ENCODE measurements at regions not wholly inside any gene's neighbourhood (a gene's known extent, or its start where the extent isn't known, plus 50 kb on each side); places are given as distances from the start of the nearest gene placed in this dataset.

GRCh38 chr12:89129167-89129870 is 223.0 kb downstream of the DUSP6 start:
- FAIRE-seq (no peak), DNase-seq (ENCODE audit: insufficient read length, low spot score) (no peak)

GRCh38 chr12:89126712-89127111 is 225.6 kb downstream of the DUSP6 start:
- TF ChIP-seq POLR2A (IDR thresholded peaks at IDR 0.05; ENCODE audit: low read depth, low read length): no peak
- FAIRE-seq (no peak), DNase-seq (ENCODE audit: insufficient read length, low spot score) (no peak)

More at GRCh38 chr12:89129167-89129870, 223.0 kb downstream of the DUSP6 start:
- no peak for TF ChIP-seq POLR2A (IDR thresholded peaks at IDR 0.05; ENCODE audit: low read depth, low read length)

- FAIRE-seq (no peak), DNase-seq (ENCODE audit: insufficient read length, low spot score) (no peak)
- no peak for TF ChIP-seq POLR2A (IDR thresholded peaks at IDR 0.05; ENCODE audit: low read depth, low read length)
Measured at GRCh38 chr12:89122852-89123251, 229.4 kb downstream of the DUSP6 start.

- no peak for DNase-seq (ENCODE audit: insufficient read length, low spot score)
- peak; percentile 93 for FAIRE-seq
- TF ChIP-seq POLR2A (IDR thresholded peaks at IDR 0.05; ENCODE audit: low read depth, low read length): no peak
Measured at GRCh38 chr12:89117448-89118034, 234.8 kb downstream of the DUSP6 start.

GRCh38 chr12:89111964-89112363 is 240.3 kb downstream of the DUSP6 start:
- FAIRE-seq (no peak), DNase-seq (ENCODE audit: insufficient read length, low spot score) (no peak)
- TF ChIP-seq POLR2A (IDR thresholded peaks at IDR 0.05; ENCODE audit: low read depth, low read length): no peak

GRCh38 chr12:89108265-89108664 is 244.0 kb downstream of the DUSP6 start:
- DNase-seq (ENCODE audit: insufficient read length, low spot score): no peak
- no peak for TF ChIP-seq POLR2A (IDR thresholded peaks at IDR 0.05; ENCODE audit: low read depth, low read length)
- FAIRE-seq: no peak

GRCh38 chr12:89106950-89107349 is 245.4 kb downstream of the DUSP6 start:
- DNase-seq (ENCODE audit: insufficient read length, low spot score) (no peak), FAIRE-seq (no peak)

GRCh38 chr12:89105243-89105642 is 247.1 kb downstream of the DUSP6 start:
- TF ChIP-seq POLR2A (IDR thresholded peaks at IDR 0.05; ENCODE audit: low read depth, low read length): no peak
- FAIRE-seq (no peak), DNase-seq (ENCODE audit: insufficient read length, low spot score) (no peak)

More at GRCh38 chr12:89106950-89107349, 245.4 kb downstream of the DUSP6 start:
- no peak for TF ChIP-seq POLR2A (IDR thresholded peaks at IDR 0.05; ENCODE audit: low read depth, low read length)

GRCh38 chr12:89103831-89104230 is 248.5 kb downstream of the DUSP6 start:
- FAIRE-seq (no peak), DNase-seq (ENCODE audit: insufficient read length, low spot score) (no peak)
- TF ChIP-seq POLR2A (IDR thresholded peaks at IDR 0.05; ENCODE audit: low read depth, low read length): no peak

GRCh38 chr12:89101440-89101839 is 250.9 kb downstream of the DUSP6 start:
- TF ChIP-seq POLR2A (IDR thresholded peaks at IDR 0.05; ENCODE audit: low read depth, low read length): no peak
- FAIRE-seq (no peak), DNase-seq (ENCODE audit: insufficient read length, low spot score) (no peak)

- FAIRE-seq (no peak), DNase-seq (ENCODE audit: insufficient read length, low spot score) (no peak)
- TF ChIP-seq POLR2A (IDR thresholded peaks at IDR 0.05; ENCODE audit: low read depth, low read length): no peak
Measured at GRCh38 chr12:89098441-89099112, 253.7 kb downstream of the DUSP6 start.

- FAIRE-seq (no peak), DNase-seq (ENCODE audit: insufficient read length, low spot score) (no peak)
- no peak for TF ChIP-seq POLR2A (IDR thresholded peaks at IDR 0.05; ENCODE audit: low read depth, low read length)
Measured at GRCh38 chr12:89092297-89092696, 260.0 kb downstream of the DUSP6 start.

- DNase-seq (ENCODE audit: insufficient read length, low spot score) (no peak), FAIRE-seq (no peak)
- no peak for TF ChIP-seq POLR2A (IDR thresholded peaks at IDR 0.05; ENCODE audit: low read depth, low read length)
Measured at GRCh38 chr12:89091293-89091841, 260.9 kb downstream of the DUSP6 start.

GRCh38 chr12:89089264-89089663 is 263.0 kb downstream of the DUSP6 start:
- TF ChIP-seq POLR2A (IDR thresholded peaks at IDR 0.05; ENCODE audit: low read depth, low read length): no peak
- FAIRE-seq (no peak), DNase-seq (ENCODE audit: insufficient read length, low spot score) (no peak)
